ENCODE measurements at regions not wholly inside any gene's neighbourhood (a gene's known extent, or its start where the extent isn't known, plus 50 kb on each side); places are given as distances from the start of the nearest gene placed in this dataset.
"Not testable (repeated sequence)": the region's sequence is repeated elsewhere in the genome, so short reads cannot be mapped to it uniquely, and the experiment has no call there.

DNA sequence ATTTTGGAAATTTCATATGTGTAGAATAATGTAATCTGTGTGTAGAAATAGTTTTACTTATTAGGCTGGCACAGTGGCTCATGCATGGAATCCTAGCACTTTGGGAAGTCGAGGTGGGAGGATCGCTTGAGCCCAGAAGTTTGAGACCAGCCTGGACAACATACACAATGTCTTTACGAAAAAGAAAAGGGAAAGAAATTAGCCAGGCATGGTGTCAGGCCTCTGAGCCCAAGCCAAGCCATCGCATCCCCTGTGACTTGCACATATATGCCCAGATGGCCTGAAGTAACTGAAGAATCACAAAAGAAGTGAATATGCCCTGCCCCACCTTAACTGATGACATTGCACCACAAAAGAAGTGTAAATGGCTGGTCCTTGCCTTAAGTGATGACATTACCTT lies 491.3 kb downstream of the DISC1 start:
- TF ChIP-seq POLR2A (IDR thresholded peaks at IDR 0.05) = not testable (repeated sequence)
- TF ChIP-seq, protein P1, sequence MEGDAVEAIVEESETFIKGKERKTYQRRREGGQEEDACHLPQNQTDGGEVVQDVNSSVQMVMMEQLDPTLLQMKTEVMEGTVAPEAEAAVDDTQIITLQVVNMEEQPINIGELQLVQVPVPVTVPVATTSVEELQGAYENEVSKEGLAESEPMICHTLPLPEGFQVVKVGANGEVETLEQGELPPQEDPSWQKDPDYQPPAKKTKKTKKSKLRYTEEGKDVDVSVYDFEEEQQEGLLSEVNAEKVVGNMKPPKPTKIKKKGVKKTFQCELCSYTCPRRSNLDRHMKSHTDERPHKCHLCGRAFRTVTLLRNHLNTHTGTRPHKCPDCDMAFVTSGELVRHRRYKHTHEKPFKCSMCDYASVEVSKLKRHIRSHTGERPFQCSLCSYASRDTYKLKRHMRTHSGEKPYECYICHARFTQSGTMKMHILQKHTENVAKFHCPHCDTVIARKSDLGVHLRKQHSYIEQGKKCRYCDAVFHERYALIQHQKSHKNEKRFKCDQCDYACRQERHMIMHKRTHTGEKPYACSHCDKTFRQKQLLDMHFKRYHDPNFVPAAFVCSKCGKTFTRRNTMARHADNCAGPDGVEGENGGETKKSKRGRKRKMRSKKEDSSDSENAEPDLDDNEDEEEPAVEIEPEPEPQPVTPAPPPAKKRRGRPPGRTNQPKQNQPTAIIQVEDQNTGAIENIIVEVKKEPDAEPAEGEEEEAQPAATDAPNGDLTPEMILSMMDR (IDR thresholded peaks at IDR 0.05) = not testable (repeated sequence)
